Hepatocyte (in vitro differentiated cells): ENCODE measurements at regions not wholly inside any gene's neighbourhood (a gene's known extent, or its start where the extent isn't known, plus 50 kb on each side); places are given as distances from the start of the nearest gene placed in this dataset.
A peak's percentile ranks its signal among the peaks of the same experiment; 100 is the strongest.

Experiments
- DNase-seq: peaks from one replicate; pipeline ENCODE4 v3.0.0-alpha.2; 2016; ENCODE audit warnings: low spot score
- H2AFZ ChIP-seq: fragments of 200-600 bp; sonication (generic); 2 replicates; pipeline ENCODE4 v1.6.0; 2016; ENCODE audit warnings: antibody characterized with exemption, mild to moderate bottlenecking
- H3K27ac ChIP-seq: fragments of 200-600 bp; sonication (generic); 2 replicates; pipeline ENCODE4 v1.5.1; 2016; ENCODE audit warnings: mild to moderate bottlenecking
- H3K27me3 ChIP-seq: fragments of 200-600 bp; sonication (generic); 2 replicates; pipeline ENCODE4 v1.6.1; 2016
- H3K36me3 ChIP-seq: fragments of 200-600 bp; sonication (generic); replicated peaks from 2 replicates; pipeline ENCODE4 v1.5.1; 2016; ENCODE audit warnings: low read depth; ENCODE audit not compliant: insufficient read depth
- H3K4me1 ChIP-seq: fragments of 200-600 bp; sonication (generic); 2 replicates; pipeline ENCODE4 v1.5.1; 2016; ENCODE audit warnings: mild to moderate bottlenecking, moderate library complexity; ENCODE audit not compliant: insufficient read depth
- H3K4me2 ChIP-seq: fragments of 200-600 bp; sonication (generic); 2 replicates; pipeline ENCODE4 v1.6.0; 2016
- H3K4me3 ChIP-seq: fragments of 200-600 bp; sonication (generic); 2 replicates; pipeline ENCODE4 v1.5.1; 2016; ENCODE audit warnings: mild to moderate bottlenecking
- H3K79me2 ChIP-seq: fragments of 200-600 bp; sonication (generic); 2 replicates; pipeline ENCODE4 v1.6.0; 2017; ENCODE audit warnings: mild to moderate bottlenecking
- H3K9me2 ChIP-seq: fragments of 200-600 bp; sonication (generic); replicated peaks from 2 replicates; pipeline ENCODE4 v1.6.0; 2017; ENCODE audit warnings: mild to moderate bottlenecking; ENCODE audit not compliant: insufficient read depth
- H3K9me3 ChIP-seq: fragments of 200-600 bp; sonication (generic); 2 replicates; pipeline ENCODE4 v1.5.1; 2016; ENCODE audit warnings: low read depth, mild to moderate bottlenecking
- H4K20me1 ChIP-seq: fragments of 200-600 bp; sonication (generic); 2 replicates; pipeline ENCODE4 v1.6.0; 2016; ENCODE audit warnings: mild to moderate bottlenecking; ENCODE audit not compliant: insufficient read depth, poor library complexity, severe bottlenecking
- EZH2 ChIP-seq: fragments of 200-600 bp; sonication (generic); IDR thresholded peaks from 2 replicates; pipeline ENCODE4 v1.6.1; 2016; ENCODE audit warnings: antibody characterized with exemption, mild to moderate bottlenecking, borderline replicate concordance
- EZH2phosphoT487 ChIP-seq: fragments of 200-600 bp; sonication (generic); IDR thresholded peaks from one replicate; pipeline ENCODE4 v1.6.1; 2018; ENCODE audit warnings: antibody characterized with exemption, mild to moderate bottlenecking, low read depth, moderate library complexity; ENCODE audit not compliant: unreplicated experiment, severe bottlenecking
- WGBS: methylation state at CpG from one replicate; pipeline ENCODE4 v1.1.6; 2016; ENCODE audit warnings: low lambda C conversion rate; ENCODE audit errors: missing lambda C conversion rate; 5-methylcytosine and 5-hydroxymethylcytosine counted together
- TF ChIP-seq, protein P1 (sequence below): fragments of 200-600 bp; sonication (generic); IDR thresholded peaks from 2 replicates; pipeline ENCODE4 v1.5.1; 2016; ENCODE audit warnings: antibody characterized with exemption, mild to moderate bottlenecking; ENCODE audit not compliant: poor library complexity

GRCh38 chr3:182696916-182697315 lies 96.4 kb upstream of the ATP11B start:
- WGBS = 84% methylated on average over 3 of the region's 3 CpGs
- no peaks in the 10 kb centered on the region for H3K79me2 ChIP-seq

DNA sequence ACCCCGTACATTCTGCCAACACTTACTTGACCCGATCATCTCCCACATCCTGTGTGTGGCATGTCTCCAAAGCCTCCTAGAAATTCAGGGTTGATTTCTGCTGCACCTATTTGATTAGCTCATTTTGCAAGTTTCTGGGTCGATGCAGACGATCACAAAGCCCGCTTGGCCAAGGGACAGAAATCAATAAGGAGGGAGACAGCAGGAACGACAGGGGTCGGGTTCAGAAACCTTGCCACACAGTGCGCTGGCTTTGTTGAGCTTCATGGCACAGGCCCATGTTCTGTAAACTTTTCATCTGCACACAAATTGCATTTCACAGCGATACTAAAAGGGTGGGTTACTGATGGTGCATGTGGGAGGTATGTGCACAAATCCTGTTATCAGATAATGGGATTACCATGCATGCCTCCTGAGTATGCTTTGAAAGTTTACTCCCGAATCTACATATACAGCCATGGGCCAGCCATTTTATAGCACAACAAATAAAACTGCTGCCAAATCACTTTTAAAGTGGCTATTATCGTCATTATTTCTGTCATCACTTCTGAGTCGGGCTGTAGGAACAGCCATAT lies 95.9 kb upstream of the ATP11B start:
- Histone ChIP-seq H3K27me3 (no peaks in the 10 kb centered on the region), H3K79me2 (no peaks in the 10 kb centered on the region), H3K27ac (no peak overlapping the region), H2AFZ (no peak overlapping the region), H3K4me3 (no peak overlapping the region), H3K4me1 (no peaks in the 10 kb centered on the region), H3K9me3 (no peaks in the 10 kb centered on the region), H4K20me1 (no peaks in the 10 kb centered on the region), H3K4me2 (peak overlapping the region; percentile 2), H3K36me3 (no peaks in the 10 kb centered on the region), H3K9me2 (no peaks in the 10 kb centered on the region)
- TF ChIP-seq EZH2 (no peak), EZH2phosphoT487 (no peak)
- TF ChIP-seq, protein P1, sequence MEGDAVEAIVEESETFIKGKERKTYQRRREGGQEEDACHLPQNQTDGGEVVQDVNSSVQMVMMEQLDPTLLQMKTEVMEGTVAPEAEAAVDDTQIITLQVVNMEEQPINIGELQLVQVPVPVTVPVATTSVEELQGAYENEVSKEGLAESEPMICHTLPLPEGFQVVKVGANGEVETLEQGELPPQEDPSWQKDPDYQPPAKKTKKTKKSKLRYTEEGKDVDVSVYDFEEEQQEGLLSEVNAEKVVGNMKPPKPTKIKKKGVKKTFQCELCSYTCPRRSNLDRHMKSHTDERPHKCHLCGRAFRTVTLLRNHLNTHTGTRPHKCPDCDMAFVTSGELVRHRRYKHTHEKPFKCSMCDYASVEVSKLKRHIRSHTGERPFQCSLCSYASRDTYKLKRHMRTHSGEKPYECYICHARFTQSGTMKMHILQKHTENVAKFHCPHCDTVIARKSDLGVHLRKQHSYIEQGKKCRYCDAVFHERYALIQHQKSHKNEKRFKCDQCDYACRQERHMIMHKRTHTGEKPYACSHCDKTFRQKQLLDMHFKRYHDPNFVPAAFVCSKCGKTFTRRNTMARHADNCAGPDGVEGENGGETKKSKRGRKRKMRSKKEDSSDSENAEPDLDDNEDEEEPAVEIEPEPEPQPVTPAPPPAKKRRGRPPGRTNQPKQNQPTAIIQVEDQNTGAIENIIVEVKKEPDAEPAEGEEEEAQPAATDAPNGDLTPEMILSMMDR = no peak
- 46% methylated on average over 12 of the region's 12 CpGs for WGBS
- no peak for DNase-seq

More at GRCh38 chr3:182696916-182697315, 96.4 kb upstream of the ATP11B start:
- no peaks in the 10 kb centered on the region for H4K20me1 ChIP-seq
- DNase-seq = no peak
- H3K4me2 ChIP-seq = no peak overlapping the region
- no peaks in the 10 kb centered on the region for H3K9me3 ChIP-seq
- H3K27me3 ChIP-seq = no peaks in the 10 kb centered on the region
- no peaks in the 10 kb centered on the region for H3K4me1 ChIP-seq
- no peaks in the 10 kb centered on the region for H3K36me3 ChIP-seq
- no peaks in the 10 kb centered on the region for H3K9me2 ChIP-seq
- H3K27ac ChIP-seq = no peak overlapping the region
- TF ChIP-seq EZH2phosphoT487 (no peak), EZH2 (no peak)
- TF ChIP-seq, protein P1 = no peak
- H2AFZ ChIP-seq = no peak overlapping the region
- no peak overlapping the region for H3K4me3 ChIP-seq

DNA sequence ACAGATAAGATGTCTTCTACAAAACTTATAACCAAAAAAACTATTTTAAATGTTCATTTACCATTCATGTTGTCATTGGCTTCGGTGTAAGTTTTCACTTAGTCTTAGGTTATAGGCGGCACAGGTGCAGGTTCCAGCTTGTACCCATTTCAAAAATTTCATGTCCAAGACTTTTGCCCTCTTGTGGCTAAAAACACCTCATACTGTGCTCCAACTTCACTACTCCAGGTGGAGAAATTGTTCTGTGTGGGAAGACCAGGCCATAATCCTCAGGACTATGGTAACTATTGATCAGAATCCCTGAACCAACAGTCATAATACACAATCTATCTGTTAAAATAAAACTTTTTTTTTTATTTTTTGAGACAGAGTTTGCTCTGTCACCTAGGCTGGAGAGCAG lies 95.2 kb upstream of the ATP11B start:
- Histone ChIP-seq H3K79me2 (no peaks in the 10 kb centered on the region), H4K20me1 (no peaks in the 10 kb centered on the region), H3K4me1 (no peaks in the 10 kb centered on the region), H3K36me3 (no peaks in the 10 kb centered on the region), H3K4me2 (no peak overlapping the region), H3K9me3 (no peaks in the 10 kb centered on the region), H3K4me3 (no peak overlapping the region), H3K9me2 (no peaks in the 10 kb centered on the region), H3K27me3 (no peaks in the 10 kb centered on the region), H2AFZ (no peak overlapping the region), H3K27ac (no peak overlapping the region)
- WGBS = 96% methylated on average over 2 of the region's 2 CpGs
- TF ChIP-seq EZH2phosphoT487 (no peak), EZH2 (no peak)
- TF ChIP-seq, protein P1 = no peak
- DNase-seq = no peak
